Activated CD8-positive, alpha-beta memory T cell treated with anti-CD3 and anti-CD28 coated beads, Interleukin-2, amount 10 ng/mL, durations not matched to agents 7 days and 5 days (primary cell): ENCODE measurements at regions not wholly inside any gene's neighbourhood (a gene's known extent, or its start where the extent isn't known, plus 50 kb on each side); places are given as distances from the start of the nearest gene placed in this dataset.

ENCODE experiments used
- ATAC-seq: fragments of 150-1000 bp; cut with Tn5 transposase; one replicate; pipeline ENCODE4 v1.10.0; 2021; ENCODE audit warnings: moderate library complexity
- CTCF ChIA-PET: fragments of 350-600 bp; sonication (Branson Sonifier 250); formaldehyde crosslinking; loops from one replicate; lab custom pipeline; 2021; ENCODE audit warnings: antibody characterized with exemption; lab: Charles Lee
- DNase-seq: peaks from one replicate; pipeline ENCODE4 v3.0.0-alpha.2; 2020
- H3K27ac Mint-ChIP-seq: one replicate; pipeline ENCODE4 v1.8.0; 2021; ENCODE audit warnings: mild to moderate bottlenecking, mixed read lengths
- H3K27me3 Mint-ChIP-seq: one replicate; pipeline ENCODE4 v1.8.0; 2021; ENCODE audit warnings: mixed read lengths
- H3K36me3 Mint-ChIP-seq: one replicate; pipeline ENCODE4 v1.8.0; 2021; ENCODE audit warnings: mild to moderate bottlenecking, mixed read lengths
- H3K4me1 Mint-ChIP-seq: one replicate; pipeline ENCODE4 v1.8.0; 2021; ENCODE audit warnings: mixed read lengths
- H3K4me3 Mint-ChIP-seq: one replicate; pipeline ENCODE4 v1.8.0; 2021; ENCODE audit warnings: mild to moderate bottlenecking, moderate library complexity, mixed read lengths
- H3K9me3 Mint-ChIP-seq: one replicate; pipeline ENCODE4 v1.8.0; 2022; ENCODE audit warnings: low read depth, mixed read lengths

GRCh38 chr14:38129192-38129591 is 78.5 kb upstream of the SSTR1 start:
- CTCF ChIA-PET: no interaction called here
- peaks cover 8% of the 10 kb centered on the region for H3K4me1 Mint-ChIP-seq
- DNase-seq: no peak
- no peaks in the 10 kb centered on the region for H3K9me3 Mint-ChIP-seq
- H3K4me3 Mint-ChIP-seq: no peak overlapping the region
- no peaks in the 10 kb centered on the region for H3K27me3 Mint-ChIP-seq
- H3K36me3 Mint-ChIP-seq: no peaks in the 10 kb centered on the region
- H3K27ac Mint-ChIP-seq: no peak overlapping the region
- no peak for ATAC-seq

GRCh38 chr14:38129705-38130104 is 78.0 kb upstream of the SSTR1 start:
- H3K9me3 Mint-ChIP-seq: no peaks in the 10 kb centered on the region
- no peaks in the 10 kb centered on the region for H3K36me3 Mint-ChIP-seq
- H3K4me1 Mint-ChIP-seq: peaks cover 6% of the 10 kb centered on the region
- no peaks in the 10 kb centered on the region for H3K27me3 Mint-ChIP-seq
- DNase-seq: no peak
- no peak overlapping the region for H3K4me3 Mint-ChIP-seq
- CTCF ChIA-PET: no interaction called here
- H3K27ac Mint-ChIP-seq: no peak overlapping the region
- no peak for ATAC-seq

DNA sequence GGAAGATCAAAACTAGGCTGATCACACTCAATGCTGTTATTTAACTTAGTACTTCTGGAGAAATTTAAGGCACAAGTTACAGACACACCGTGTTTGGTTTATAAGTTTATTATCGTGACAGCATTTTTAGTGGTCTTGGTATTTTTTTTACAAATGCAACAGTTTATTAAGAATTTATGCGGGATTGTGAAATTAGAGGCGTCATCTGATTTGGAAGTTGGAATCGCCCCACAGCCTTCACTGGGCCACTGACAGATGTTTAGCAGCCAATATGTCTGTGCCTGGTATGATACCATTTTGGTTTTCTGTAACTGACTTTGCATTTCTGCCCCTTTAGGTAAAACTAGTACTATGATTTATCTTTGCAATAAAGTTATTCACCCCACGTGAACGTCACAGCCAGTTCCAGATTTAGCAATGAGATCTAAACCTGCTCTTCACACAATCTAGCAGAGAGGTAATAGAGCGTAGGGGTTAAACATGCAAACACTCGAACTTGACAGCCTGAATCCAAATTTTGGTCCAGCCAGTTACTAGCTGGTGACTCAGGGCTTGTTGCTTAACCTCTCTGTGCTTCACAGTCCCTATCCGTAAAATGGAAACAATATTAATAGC is 73.2 kb upstream of the SSTR1 start:
- DNase-seq: no peak
- no peaks in the 10 kb centered on the region for H3K9me3 Mint-ChIP-seq
- no peak overlapping the region for H3K27ac Mint-ChIP-seq
- no peak for ATAC-seq
- CTCF ChIA-PET: no interaction called here
- H3K27me3 Mint-ChIP-seq: no peaks in the 10 kb centered on the region
- peaks cover 6% of the 10 kb centered on the region for H3K4me1 Mint-ChIP-seq
- no peak overlapping the region for H3K4me3 Mint-ChIP-seq
- H3K36me3 Mint-ChIP-seq: no peaks in the 10 kb centered on the region

DNA sequence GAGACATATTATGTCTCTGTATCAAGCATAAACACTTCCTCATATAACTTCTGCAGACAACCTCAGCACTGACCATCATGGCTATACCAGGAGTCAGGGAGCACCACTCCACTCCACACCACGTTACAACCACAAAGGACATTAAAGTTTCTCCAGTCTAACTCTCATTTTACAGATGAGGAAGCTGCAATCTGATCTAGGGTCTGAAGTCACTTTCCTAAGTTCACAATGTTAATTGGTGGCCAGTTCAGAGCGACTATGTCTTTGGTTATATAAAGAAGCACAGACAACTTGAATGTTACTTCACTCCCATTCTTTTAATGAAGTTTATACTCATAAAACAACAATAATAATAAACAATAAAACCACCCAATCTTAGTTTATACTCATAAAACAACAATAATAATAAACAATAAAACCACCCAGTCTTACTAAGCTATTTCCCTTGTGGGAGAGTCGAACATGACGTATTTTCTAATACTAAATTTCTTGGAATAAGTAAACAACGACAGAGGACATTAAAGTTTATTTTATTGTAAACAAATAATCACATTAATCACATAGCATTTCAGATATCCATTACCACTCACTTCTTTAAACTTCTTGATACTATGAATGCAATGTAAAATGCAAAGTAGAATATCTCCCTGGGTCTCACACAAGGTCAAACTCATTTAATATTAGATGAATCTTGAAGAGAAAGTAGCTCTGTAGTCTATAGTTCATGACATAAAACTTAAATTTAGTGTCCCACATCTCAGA is 72.4 kb upstream of the SSTR1 start:
- H3K27me3 Mint-ChIP-seq: no peaks in the 10 kb centered on the region
- H3K9me3 Mint-ChIP-seq: no peaks in the 10 kb centered on the region
- H3K27ac Mint-ChIP-seq: no peak overlapping the region
- ATAC-seq (no peak), DNase-seq (no peak)
- no peaks in the 10 kb centered on the region for H3K36me3 Mint-ChIP-seq
- H3K4me3 Mint-ChIP-seq: no peak overlapping the region
- no peaks in the 10 kb centered on the region for H3K4me1 Mint-ChIP-seq
- CTCF ChIA-PET: no interaction called here

DNA sequence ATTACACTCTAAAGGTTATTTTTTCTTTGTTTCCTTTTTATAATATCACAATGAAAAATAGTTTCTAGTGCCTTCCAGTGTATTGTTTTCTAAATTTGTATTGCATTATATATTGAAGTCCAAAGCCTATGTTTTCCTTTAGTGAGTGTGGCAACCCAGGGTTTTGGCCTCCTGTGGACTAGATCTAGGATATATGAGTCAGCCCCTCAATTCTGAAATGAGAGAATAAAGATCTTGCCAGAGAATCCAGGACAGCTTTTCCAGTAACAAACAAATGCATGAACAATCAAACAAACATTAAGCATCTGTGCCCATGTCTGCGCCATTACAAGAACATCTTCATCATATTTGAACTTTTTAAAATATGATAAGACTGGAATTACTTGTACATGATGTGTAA is 70.7 kb upstream of the SSTR1 start:
- ATAC-seq (no peak), DNase-seq (no peak)
- Mint-ChIP-seq H3K36me3 (no peaks in the 10 kb centered on the region), H3K4me3 (no peak overlapping the region), H3K27me3 (no peaks in the 10 kb centered on the region), H3K4me1 (no peaks in the 10 kb centered on the region), H3K9me3 (no peaks in the 10 kb centered on the region), H3K27ac (no peak overlapping the region)
- CTCF ChIA-PET: no interaction called here

DNA sequence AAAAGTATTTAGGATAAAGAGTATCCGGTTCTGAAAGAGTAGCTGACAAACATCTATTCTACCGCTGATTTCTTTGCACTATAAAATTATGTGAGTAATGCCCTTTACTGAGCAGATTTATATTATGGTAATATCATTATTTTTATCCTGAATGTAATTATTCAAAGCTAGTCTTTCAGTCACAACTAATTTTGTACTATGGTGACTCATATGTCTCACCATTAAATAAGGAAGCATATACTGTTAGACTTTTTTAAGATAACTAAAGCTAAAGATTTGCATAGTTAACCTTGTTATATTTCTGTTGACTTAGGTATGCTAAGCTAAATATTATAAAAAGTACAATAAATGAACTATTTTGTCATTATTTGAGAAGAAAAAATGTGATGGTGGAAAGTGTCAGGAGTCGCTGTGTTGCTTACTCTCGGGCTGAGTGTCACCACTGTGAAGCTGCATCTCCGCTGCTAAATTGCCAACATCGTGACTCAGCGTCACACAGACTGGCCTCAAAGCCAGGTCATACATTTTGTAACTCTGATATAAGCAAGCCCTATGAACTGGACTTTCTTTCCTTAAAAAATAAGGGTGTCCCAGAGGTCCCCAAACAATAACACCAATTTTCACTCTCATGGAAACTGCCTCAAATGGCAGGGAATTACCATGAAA is 69.1 kb upstream of the SSTR1 start:
- DNase-seq (no peak), ATAC-seq (no peak)
- no peak overlapping the region for H3K4me3 Mint-ChIP-seq
- no peaks in the 10 kb centered on the region for H3K4me1 Mint-ChIP-seq
- CTCF ChIA-PET: no interaction called here
- no peak overlapping the region for H3K27ac Mint-ChIP-seq
- H3K36me3 Mint-ChIP-seq: no peaks in the 10 kb centered on the region
- H3K27me3 Mint-ChIP-seq: no peaks in the 10 kb centered on the region
- no peaks in the 10 kb centered on the region for H3K9me3 Mint-ChIP-seq

GRCh38 chr14:38139926-38140325 is 67.8 kb upstream of the SSTR1 start:
- Mint-ChIP-seq H3K27ac (no peak overlapping the region), H3K9me3 (no peaks in the 10 kb centered on the region)
- ATAC-seq: no peak

DNA sequence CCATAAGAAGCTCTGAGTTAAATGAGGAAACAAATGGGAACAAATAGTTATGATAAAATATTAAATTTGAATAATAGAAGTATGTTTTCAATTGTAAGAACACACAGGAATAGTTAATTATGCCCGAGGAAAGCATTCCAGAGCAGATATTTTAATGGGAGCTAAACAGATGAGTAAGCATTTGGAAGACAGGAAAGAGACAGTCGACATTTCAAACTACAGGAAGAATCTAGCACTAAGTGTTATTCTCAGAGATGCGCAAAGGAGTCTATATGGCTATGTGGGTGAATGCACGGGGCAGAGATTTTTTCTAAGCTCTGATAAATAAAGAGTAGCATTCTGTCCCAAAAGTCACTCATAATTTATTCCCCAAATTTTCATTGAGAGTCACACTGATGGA is 64.5 kb upstream of the SSTR1 start:
- no peak overlapping the region for H3K27ac Mint-ChIP-seq
- CTCF ChIA-PET: no interaction called here

More at GRCh38 chr14:38139926-38140325, 67.8 kb upstream of the SSTR1 start:
- no peak for DNase-seq
- CTCF ChIA-PET: no interaction called here
- Mint-ChIP-seq H3K4me3 (no peak overlapping the region), H3K36me3 (no peaks in the 10 kb centered on the region), H3K27me3 (no peaks in the 10 kb centered on the region), H3K4me1 (no peaks in the 10 kb centered on the region)

DNA sequence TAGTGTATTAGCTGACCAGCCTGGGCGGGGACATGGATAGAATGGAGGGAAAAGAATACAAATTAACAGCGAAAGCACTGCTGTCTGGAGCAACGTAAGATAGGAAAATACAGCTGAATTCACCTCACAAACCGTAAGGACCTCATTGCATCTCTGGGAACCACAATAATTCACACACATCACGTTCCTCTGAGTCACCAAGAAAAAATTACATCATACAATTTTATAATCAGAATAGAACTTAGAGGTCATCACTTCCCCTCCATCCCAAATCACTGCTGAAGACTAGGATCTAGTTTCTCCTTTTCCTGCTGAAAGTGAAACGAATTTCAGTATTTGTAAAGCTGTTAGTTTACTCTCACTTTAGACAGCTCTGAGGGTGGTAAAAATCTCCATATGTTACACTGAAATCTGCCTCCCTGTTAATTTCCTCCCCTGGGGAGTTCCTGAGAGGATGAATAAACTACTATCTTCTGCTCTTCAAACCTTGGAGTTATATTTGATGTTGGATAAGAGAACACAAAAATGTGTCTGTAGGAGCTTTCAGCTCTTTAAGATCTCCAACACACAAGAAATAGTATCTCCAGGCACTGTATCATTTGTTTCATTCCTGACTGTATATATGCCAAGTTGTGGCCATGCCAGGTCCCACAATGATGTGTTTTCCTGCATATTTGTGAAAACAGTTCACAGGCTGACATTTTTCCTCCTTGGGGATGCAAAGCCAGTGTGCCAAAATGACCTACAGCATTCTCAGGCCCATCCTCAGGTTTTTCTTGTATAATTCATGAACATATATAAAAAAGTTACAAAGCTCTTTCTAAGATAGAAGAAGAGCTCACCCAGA is 63.8 kb upstream of the SSTR1 start:
- H3K36me3 Mint-ChIP-seq: no peaks in the 10 kb centered on the region
- no peak overlapping the region for H3K4me3 Mint-ChIP-seq
- CTCF ChIA-PET: interaction anchor here (0.7 kb wide), 1 partner anchor 53 kb away, joined by 3 read pairs; no protein-coding TSS in a partner anchor
- H3K9me3 Mint-ChIP-seq: no peaks in the 10 kb centered on the region
- no peaks in the 10 kb centered on the region for H3K27me3 Mint-ChIP-seq
- ATAC-seq: no peak
- H3K4me1 Mint-ChIP-seq: no peaks in the 10 kb centered on the region
- no peak for DNase-seq
- no peak overlapping the region for H3K27ac Mint-ChIP-seq

More for the DNA sequence above, 64.5 kb upstream of the SSTR1 start:
- H3K4me1 Mint-ChIP-seq: no peaks in the 10 kb centered on the region
- no peaks in the 10 kb centered on the region for H3K9me3 Mint-ChIP-seq
- H3K4me3 Mint-ChIP-seq: no peak overlapping the region
- ATAC-seq (no peak), DNase-seq (no peak)
- no peaks in the 10 kb centered on the region for H3K27me3 Mint-ChIP-seq
- H3K36me3 Mint-ChIP-seq: no peaks in the 10 kb centered on the region

GRCh38 chr14:38145142-38145541 is 62.6 kb upstream of the SSTR1 start:
- no peak for DNase-seq
- Mint-ChIP-seq H3K4me1 (no peaks in the 10 kb centered on the region), H3K4me3 (no peak overlapping the region), H3K9me3 (no peaks in the 10 kb centered on the region), H3K36me3 (no peaks in the 10 kb centered on the region), H3K27me3 (no peaks in the 10 kb centered on the region), H3K27ac (no peak overlapping the region)
- CTCF ChIA-PET: no interaction called here
- ATAC-seq: no peak

GRCh38 chr14:38150075-38150474 is 57.6 kb upstream of the SSTR1 start:
- no peak for DNase-seq
- CTCF ChIA-PET: no interaction called here

More at GRCh38 chr14:38150075-38150474, 57.6 kb upstream of the SSTR1 start:
- Mint-ChIP-seq H3K36me3 (no peaks in the 10 kb centered on the region), H3K27ac (no peak overlapping the region), H3K4me1 (no peaks in the 10 kb centered on the region), H3K27me3 (no peaks in the 10 kb centered on the region), H3K9me3 (no peaks in the 10 kb centered on the region), H3K4me3 (no peak overlapping the region)
- no peak for ATAC-seq
